HG03280 (cell line): ENCODE measurements at regions not wholly inside any gene's neighbourhood (a gene's known extent, or its start where the extent isn't known, plus 50 kb on each side); places are given as distances from the start of the nearest gene placed in this dataset.
"Not testable (repeated sequence)": the region's sequence is repeated elsewhere in the genome, so short reads cannot be mapped to it uniquely, and the experiment has no call there.

Experiments used
- ATAC-seq: cut with Tn5 transposase; IDR thresholded peaks from one replicate; pipeline ENCODE4 v1.9.1; 2021; ENCODE audit warnings: mild to moderate bottlenecking, moderate library complexity; ENCODE audit not compliant: unreplicated experiment

DNA sequence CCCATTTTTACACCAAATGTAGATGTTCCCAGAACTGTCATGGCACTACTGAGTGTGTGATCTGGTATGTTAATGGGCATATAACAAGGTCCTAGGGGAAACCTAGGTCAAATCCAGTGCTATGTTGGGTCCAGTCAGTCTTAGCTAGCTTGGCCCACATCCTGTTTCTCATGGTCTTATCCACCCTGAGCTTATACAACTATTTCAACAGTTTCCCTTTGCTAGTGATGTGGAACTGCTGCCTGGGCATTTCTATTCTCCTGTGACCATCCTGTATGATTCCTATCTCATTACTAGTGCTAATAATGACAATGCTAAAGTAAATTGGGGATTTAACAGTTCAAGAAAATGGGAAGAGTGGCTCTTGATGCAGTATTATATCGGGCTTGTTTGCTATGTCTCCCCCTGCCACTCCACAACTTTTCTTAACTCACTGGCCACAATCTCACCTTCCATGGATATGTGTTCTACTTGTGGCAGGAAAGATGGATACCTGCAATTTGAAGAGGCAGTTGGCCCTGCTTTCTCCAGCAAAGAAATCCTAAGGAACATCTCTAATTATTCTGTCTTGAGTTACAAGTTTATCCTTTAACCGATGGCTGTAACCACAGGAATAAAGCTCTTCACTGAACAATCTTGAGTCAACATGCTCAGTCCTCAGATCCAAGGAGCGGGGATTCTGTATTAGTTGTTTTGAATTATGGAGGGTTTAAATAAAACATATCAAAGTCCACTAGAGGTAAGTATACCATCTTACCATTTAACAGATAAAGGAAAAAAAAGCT is 707.8 kb downstream of the XPNPEP1 start:
- ATAC-seq, result no peak

DNA sequence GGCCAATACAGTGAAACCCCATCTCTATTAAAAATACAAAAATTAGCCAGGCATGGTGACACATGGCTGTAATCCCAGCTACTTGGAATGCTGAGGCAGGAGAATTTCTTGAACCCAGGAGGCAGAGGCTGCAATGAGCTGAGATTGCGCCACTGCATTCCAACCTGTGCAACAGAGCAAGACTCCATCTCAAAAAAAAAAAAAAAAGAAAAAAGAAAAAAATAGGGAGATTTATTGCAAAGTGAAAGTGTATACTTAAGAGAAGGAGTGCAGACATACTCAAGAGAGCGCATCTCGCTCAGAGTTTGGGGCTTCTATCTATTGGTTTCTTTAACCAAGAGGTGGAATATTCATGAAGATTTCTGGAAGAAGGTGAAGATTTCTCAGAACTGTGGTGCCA is 708.4 kb downstream of the XPNPEP1 start:
- not testable (repeated sequence) for ATAC-seq

DNA sequence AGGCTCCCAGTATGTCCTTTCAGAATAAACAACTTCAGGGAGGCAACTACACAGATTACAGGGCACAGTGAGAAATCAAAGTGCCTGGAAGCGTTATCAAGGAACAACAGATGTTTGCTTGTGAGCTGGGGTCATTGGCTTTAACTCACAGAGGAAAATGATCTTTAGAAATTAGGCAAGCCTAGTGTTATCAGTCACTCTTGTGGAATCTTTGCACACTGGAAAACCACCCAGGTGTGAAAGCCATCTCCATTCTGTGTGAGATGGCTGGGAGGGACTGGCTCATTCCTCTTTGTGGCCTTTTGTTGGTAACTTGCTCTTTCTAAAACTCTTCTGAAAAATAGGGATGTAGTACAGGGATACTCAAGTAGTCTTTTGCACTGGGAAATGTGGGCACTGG is 716.0 kb downstream of the XPNPEP1 start:
- ATAC-seq, result no peak

DNA sequence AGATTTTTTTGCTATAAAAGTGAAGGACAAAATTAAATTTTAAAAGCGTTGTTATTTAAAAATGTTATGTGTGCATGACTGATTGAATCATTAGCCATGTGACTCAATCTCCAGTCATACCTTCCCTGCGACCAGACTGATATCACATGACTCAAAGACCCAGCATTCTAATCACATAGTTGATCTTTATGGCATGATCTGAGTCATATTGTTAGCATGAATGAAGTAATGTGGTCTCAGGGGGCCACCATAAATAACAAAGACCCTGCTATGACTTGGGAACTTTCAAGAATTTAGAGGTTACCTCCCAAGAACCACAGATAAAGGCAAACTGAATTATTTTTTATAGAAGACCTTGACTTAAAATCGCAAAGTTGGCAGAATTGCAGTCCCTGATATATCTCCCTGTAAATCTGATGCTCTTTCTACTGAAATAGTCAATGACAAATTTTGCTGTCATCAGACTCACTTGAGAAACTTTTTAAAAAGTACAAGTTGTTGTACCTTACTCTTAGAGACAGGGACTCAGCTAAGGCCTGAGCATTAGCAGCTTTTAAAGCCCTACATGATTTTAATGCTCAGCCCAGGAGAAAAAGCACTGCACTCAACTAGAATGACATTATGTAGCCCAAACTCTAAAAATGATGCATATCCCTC is 717.3 kb downstream of the XPNPEP1 start:
- no peak for ATAC-seq

DNA sequence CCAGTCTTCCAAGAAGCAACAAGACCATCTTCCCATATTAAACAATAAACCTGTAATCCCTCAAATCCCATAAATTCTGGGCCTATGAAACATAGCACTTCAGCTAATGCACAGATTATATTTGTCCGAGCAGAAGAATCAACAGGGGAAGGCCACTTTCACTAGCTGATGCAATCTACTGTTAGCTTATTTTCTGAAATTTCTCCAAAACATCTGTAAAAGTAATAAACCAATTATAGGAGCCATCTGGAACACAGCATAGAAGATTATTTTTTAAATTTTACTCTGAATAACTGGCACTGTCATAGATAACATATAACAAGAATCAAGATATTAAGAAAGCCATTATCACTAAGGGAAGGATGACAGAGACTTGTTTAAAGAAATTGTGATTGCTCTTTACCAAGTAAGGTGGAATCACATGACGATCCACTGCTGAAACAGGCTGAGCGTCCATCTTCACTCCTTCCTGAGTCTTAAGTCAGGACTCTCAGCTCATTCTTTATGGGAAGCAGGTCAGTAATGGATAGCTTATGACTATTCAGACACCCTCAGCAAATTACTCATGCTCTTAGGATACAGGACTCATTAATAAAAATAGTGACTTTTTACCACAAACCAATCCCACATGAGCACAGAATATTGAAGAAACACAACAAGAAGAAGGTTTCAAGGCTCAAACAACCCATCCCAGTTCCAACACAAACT is 719.5 kb downstream of the XPNPEP1 start:
- no peak for ATAC-seq

DNA sequence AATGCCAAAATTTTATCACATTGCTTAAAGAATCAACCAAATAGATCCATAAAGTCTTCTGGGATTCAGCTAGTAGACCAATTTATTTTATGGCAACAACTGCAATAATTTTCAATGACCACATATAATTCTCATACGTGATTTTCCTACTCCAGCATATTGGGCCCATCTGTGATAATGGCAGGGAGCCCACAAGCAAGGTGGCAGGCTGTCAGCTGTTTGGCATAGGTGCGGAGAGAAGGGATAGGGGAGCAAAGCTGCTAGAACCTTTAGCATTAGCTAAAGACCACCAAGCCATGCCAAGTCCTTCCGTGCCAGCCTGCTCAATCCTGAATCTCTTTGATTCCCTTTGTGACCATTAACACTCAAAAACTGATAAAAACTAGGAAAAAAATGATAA is 721.2 kb downstream of the XPNPEP1 start:
- no peak for ATAC-seq

DNA sequence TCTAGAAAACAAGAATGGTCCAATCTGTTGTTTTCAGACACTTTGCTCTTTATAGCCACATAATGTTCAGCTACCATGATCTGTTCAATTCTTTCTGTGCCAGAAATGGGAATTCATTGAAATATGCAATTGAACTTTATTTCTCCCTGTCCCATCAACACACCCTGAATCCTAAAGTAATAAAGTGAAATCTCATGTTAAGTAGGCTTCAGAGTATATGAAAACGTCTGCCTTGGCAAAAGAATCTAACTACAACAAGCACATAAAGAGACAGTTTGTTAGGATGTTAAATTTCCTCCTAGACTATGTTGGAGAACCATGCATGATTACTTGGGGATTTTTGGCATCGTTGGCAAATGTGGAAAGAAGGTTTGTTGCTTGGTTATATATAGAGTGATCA is 722.7 kb downstream of the XPNPEP1 start:
- ATAC-seq, result no peak

DNA sequence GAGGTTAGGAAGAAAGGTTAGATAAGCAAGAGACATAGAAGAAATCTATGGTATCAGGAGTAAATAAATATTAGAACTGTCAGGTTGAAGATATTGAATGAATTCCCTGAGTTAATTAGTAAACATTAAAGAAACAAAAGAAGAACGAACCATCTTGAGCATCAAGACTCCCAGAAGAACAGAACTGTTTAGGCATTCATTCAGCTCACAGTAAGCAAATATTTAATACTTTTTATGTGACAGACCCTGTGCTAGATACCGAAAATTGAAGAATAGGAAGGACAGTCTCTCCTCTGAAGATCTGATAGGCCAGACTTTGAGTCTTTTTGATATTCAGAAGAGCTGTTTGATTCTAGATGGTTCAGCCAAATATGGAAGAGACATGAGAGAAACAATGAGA is 731.5 kb downstream of the XPNPEP1 start:
- ATAC-seq, result no peak

DNA sequence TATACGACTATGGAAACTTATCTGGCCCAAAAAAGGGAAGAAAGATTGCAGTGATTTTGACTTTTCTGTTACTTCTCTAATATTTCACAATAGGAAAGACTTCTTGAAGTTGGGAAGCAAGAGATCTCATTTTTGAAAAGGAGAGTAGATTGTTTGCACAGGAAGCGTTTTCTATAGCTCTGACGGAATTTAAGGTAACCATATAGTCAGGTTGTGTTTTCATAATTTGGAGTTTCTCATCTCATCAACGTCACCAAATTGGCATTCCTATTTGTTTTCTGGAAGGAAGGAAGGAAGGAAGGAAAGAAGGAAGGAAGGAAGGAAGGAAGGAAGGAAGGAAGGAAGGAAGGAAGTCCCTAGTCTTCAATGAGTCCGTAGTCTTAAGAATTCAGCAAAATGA is 732.0 kb downstream of the XPNPEP1 start:
- ATAC-seq, result no peak

DNA sequence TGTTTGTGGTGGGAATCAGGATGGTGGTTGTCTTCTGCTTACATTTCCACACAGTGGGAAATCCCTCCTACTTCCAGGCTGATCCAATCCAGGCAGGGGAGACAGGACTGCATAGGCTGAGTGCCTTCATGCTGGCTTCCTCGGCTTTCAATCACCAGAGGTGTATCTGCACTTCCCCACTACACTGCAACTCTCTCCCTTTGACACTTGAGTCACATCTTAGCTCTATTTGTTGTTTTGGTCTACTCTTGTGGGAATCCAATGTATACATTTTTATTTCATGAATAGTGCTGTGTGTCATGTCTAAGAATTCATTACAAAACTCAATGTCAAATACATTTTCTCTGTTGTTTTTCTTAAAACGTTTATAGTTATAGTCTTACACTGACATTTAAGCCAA is 735.6 kb downstream of the XPNPEP1 start:
- ATAC-seq, result no peak

DNA sequence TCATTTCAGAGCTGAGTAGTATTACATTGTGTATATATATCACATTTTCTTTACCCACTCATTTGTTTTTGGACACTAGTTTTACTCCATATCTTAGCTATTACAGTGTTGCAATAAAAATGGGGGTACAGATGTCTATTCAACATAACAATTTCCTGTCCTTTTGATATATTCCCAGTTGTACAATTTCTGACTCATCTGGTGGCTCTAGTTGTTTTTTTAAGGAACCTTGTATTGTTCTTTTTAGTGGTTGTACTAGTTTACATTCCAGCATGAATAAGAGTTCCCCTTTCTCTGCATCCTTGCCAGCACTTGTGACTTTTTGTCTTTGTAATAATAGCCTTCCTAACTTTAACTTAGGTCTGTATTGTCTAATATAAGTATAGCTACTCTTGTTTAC is 739.9 kb downstream of the XPNPEP1 start:
- no peak for ATAC-seq

DNA sequence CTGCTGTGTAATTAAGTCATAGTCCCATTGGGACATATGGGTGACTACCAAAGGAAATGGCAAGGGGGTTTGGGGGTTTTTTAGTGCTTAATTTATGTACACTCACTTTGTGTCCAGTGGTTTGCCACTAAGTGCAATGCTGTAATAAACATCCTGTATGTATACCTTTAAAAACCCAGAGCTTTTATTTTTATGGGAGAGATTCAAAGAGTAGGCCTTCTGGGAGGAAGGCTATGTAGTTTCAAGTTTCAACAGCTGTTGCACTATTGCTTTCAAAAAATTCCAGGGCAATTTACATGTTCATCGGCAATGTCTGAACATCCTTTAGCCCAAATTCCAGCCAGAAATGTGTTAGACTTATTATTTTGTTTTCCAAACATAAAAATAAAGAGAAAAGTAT is 744.7 kb downstream of the XPNPEP1 start:
- ATAC-seq, result no peak

DNA sequence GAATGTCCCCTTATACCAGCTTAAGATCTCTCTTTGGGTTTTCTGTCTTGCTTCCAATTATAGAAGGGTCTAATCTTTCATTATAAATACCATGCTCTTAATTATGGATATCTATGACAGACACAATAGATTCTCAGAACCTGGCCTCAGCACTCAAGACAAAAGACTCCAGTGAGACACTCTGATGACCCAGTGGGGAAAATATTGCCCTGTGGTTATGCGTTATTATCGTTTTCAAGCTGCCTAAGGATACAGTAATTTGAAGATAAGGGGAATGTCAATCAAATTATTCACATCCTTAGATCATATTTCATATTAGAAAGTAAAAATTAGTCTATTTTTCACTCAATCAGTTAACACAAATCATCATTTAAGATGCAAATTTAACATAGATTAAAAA is 748.8 kb downstream of the XPNPEP1 start:
- ATAC-seq, result no peak

DNA sequence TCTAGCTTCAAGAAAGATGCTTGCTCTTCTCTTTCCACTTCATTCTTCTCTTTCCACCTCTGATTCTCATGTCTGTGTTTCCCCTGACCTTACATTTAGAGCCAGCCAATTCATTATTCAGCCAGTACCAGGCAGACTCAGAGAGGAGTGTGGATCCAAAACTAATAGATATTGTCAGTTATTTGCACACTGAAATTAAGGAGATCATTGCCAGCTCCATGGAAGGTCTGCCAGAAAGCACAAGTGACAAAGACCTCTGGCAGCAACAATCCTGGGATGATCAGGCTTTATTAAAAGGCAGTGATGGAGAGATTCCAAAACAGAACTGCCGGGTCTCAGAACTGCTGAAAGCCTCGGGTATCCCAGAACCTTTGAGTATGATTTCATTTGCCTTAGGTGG is 749.4 kb downstream of the XPNPEP1 start:
- ATAC-seq, result no peak

DNA sequence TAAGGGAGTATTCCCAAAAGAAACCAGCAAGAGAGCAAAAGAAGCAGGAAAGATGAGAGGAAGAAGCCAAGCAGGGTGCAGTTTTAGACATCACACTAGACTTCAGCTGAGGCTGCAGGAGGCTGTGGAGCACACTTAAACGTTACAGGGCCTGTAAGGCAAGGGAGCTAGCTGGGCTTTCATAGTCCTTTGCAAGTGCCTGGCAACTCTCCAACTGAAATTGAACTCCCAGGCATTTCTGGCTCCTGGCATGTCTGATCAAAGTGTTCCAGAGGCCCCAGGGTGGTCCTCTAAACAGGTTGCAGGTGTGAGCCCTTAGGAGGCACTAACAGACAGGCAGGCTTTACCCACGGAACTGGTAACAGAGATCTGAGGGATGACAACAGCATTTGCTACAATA is 750.2 kb downstream of the XPNPEP1 start:
- no peak for ATAC-seq

DNA sequence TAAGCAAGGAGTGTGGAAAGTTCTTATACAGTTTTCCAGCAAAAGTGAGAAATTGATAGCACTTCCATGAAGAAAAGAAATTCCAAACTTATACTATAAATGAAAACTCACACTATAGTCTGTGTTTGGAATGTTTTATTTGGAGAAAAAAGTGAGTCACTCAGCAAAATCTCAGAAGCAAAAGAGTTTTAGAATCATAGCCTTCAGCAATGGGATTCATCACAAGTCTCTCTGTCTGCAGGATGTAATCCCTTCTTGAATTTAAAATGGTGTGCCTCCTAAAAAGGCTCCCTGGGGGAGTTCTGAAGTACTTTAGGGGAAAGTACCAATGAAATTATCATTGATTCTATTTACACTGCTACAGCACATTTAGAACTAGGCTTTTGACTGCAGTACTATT is 756.4 kb downstream of the XPNPEP1 start:
- ATAC-seq, result no peak

DNA sequence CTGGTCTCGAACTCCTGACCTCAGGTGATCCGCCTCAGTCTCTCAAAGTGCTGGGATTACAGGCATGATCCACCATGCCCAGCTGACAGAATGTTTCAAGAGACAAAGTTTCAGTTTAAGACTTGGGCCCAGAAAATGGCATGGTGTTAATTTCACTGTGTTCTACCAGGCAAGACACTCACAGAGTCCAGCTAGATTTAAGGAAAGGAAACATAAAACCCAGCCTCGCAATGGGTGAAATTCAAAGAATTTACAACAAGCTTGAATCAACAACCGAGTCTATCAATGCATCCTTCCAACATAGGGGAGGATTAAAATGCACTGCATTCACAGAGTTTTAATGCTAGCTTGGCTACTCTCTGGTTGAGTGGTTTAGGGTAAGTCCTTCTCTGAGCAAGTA is 764.0 kb downstream of the XPNPEP1 start:
- ATAC-seq, result no peak

DNA sequence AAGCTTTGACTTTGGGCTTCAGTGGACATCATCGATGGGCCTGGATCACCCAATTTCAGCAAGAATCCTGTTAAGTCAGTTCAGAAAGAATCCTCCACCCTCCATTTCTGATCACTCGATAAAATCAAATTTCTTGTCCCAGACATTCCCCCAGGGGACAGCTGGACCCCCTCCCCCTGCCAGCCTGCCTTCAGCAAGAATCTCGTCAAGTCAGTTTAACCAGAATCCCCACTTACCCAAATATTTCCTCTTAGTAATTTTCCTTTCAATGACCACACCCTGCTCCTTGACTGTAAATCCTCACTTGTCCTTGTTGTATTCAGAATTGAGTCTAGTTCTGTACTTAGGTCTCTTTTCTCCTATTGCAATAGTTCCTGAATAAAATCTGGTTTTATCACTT is 766.9 kb downstream of the XPNPEP1 start:
- no peak for ATAC-seq

DNA sequence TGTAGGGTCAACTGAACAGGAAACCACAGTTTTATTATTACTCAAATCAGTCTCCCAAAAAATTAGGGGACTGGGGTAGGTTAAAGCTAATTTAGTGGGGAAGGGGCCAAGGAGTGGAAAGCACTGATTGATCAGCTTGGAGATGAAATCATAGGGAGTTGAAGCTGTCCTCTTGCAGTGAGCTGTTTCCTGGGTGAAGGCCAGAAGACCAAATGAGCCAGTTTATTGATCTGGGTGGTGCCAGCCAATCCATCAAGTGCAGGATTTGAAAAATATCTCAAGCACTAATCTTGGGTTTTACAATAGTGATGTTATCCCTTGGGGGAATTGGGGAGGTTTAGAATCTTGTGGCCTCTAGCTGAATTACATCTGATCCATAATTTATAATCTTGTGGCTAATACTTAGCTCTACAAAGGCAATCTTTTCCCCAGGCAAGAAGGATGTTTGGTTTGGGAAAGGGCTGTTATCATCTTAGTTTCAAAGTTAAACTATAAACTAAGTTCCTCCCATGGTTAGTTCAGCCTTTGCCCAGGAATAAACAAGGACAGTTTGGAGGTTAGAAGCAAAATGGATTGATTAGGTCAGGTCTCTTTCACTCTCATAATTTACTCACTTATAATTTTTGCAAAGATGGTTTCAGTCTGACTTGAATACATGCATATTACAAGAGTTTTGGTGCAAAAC is 773.5 kb downstream of the XPNPEP1 start:
- ATAC-seq, result no peak

DNA sequence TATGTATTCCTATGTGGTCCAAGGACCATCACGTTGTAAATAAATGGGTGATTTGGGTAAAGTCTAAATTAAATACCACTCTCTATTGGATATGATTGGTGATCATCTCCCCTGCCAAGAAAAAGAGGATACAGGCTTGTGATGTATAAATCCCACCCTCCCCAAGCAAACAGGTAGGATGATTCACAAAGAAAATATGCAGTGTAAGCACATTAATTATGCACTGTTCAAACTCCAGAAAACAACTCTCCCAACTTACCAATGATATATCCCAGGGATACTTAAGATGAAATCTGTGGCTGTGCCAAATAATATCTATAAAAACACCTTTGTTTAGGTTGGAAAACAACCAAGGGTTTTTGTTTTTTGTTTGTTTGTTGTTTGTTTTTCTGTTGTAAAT is 795.9 kb downstream of the XPNPEP1 start:
- no peak for ATAC-seq

DNA sequence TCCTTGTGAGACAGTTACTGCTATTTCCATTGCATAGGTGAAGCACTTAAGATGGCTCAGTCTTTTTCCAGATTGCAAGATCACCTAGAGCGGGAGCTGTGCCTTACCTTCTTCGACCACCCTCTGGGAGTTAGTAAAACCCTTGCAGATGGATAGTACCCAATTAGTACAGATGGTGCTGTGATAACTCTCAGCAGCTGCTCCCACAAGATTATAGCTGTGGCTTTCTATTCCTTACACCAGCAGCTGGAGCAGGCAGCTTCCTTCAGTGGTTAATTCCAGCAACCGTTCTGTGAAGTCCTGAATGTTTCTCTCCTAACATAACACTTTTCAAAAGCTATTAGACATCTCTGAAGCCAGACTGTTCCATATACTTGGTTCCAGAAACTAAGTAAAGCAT is 796.8 kb downstream of the XPNPEP1 start:
- ATAC-seq, result no peak

DNA sequence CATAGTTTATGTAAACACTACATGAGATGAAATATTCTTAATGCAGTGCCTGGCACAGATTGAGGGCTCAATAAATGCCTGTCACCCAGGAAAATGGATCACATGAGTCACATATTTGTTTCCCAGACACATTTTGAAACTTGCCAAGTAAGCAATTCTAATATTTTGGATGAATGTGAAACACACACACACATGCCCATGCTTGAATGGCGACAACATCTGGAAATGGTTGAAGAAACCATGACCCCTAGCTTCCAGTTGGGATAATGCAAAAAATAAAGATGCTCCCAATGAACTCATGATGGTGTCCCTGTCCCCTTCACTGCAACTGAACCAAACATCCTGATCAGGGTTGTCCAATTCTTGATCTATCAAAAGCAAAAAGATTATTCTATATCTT is 797.3 kb downstream of the XPNPEP1 start:
- no peak for ATAC-seq
